ENCODE measurements at regions not wholly inside any gene's neighbourhood (a gene's known extent, or its start where the extent isn't known, plus 50 kb on each side); places are given as distances from the start of the nearest gene placed in this dataset.
A peak's percentile ranks its signal among the peaks of the same experiment; 100 is the strongest.

DNA sequence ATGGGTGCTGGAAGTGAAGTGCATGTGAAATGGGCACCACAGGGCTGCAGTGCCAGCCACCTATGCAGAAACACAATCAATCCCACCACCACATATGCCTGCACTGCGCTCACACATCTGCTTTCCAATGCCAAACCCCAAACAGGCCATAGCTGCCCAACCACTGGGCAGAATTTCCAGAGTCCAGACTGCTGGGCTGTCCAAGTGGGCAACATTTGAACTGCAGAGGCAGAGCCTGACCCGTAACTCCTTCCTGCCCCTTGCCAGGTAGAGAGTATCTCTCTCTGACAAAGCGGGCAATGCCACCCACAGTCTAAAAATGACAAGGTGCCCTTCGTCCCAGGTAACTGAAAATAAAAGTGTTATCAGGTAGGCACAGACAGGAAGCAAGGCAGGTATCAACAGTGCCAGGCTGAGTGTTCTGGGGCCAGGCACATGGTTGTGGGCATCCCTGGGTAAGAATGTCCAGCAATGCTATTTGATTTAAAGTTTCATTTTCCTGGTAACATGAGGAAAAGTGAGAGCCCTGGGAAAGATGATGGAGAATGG, 79.5 kb downstream of the FOXA2 start:
- H3K36me3 ChIP-seq (ENCODE audit: control insufficient read depth in 4 of 4, insufficient read depth in 4 of 4, low read length in 4 of 4): no peaks in the 10 kb centered on the region
- no peaks in the 10 kb centered on the region for H3K4me1 ChIP-seq (ENCODE audit: control insufficient read depth in 5 of 5, insufficient read depth in 5 of 5, low read length in 5 of 5)
- TF ChIP-seq, protein P1, sequence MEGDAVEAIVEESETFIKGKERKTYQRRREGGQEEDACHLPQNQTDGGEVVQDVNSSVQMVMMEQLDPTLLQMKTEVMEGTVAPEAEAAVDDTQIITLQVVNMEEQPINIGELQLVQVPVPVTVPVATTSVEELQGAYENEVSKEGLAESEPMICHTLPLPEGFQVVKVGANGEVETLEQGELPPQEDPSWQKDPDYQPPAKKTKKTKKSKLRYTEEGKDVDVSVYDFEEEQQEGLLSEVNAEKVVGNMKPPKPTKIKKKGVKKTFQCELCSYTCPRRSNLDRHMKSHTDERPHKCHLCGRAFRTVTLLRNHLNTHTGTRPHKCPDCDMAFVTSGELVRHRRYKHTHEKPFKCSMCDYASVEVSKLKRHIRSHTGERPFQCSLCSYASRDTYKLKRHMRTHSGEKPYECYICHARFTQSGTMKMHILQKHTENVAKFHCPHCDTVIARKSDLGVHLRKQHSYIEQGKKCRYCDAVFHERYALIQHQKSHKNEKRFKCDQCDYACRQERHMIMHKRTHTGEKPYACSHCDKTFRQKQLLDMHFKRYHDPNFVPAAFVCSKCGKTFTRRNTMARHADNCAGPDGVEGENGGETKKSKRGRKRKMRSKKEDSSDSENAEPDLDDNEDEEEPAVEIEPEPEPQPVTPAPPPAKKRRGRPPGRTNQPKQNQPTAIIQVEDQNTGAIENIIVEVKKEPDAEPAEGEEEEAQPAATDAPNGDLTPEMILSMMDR (IDR thresholded peaks at IDR 0.05; ENCODE audit: control extremely low read depth, extremely low read depth): no peak
- H3K9ac ChIP-seq (ENCODE audit: insufficient read depth in 1 of 2, low read length in 2 of 2): no peak overlapping the region
- H3K9me3 ChIP-seq (ENCODE audit: control insufficient read depth in 4 of 4, insufficient read depth in 3 of 4, low read length in 3 of 4): no peaks in the 10 kb centered on the region
- WGBS, 2 donors: 82 to 89% methylated on average over 4 of the region's 4 CpGs
- no peaks in the 10 kb centered on the region for H3K27me3 ChIP-seq (ENCODE audit: control insufficient read depth in 3 of 3, insufficient read depth in 3 of 3, low read length in 2 of 3)
- DNase-seq (no peak), ATAC-seq (ENCODE audit: insufficient read depth, low FRiP score) (no peak)
- H3K4me3 ChIP-seq: no peak overlapping the region
- no peak overlapping the region for H3K27ac ChIP-seq (ENCODE audit: low read depth in 1 of 2, low read length in 1 of 2)

DNA sequence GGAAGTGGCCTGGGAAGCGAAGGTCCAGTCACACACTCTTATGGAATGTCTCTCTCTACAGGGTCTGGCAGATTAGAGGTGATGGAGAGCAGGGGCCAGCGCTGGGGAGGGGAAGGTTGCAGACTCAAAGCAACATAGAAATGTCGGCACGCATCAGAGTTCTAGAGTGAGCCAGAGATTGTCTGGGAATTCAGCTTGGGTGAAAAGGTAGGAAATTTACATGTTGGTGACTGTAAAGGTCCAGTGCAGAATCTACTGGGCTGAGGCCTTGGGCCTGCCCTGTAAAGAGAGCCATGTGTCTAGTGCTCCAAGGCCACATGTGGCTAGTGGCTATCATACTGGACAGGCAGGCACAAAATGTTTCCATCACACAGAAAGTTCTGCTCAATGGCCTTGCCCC, 80.8 kb downstream of the FOXA2 start:
- Histone ChIP-seq H3K27ac (ENCODE audit: low read depth in 1 of 2, low read length in 1 of 2) (no peak overlapping the region), H3K4me3 (no peak overlapping the region), H3K27me3 (ENCODE audit: control insufficient read depth in 3 of 3, insufficient read depth in 3 of 3, low read length in 2 of 3) (no peaks in the 10 kb centered on the region), H3K9ac (ENCODE audit: insufficient read depth in 1 of 2, low read length in 2 of 2) (no peak overlapping the region), H3K4me1 (ENCODE audit: control insufficient read depth in 5 of 5, insufficient read depth in 5 of 5, low read length in 5 of 5) (no peaks in the 10 kb centered on the region), H3K36me3 (ENCODE audit: control insufficient read depth in 4 of 4, insufficient read depth in 4 of 4, low read length in 4 of 4) (no peaks in the 10 kb centered on the region), H3K9me3 (ENCODE audit: control insufficient read depth in 4 of 4, insufficient read depth in 3 of 4, low read length in 3 of 4) (no peaks in the 10 kb centered on the region)
- TF ChIP-seq, protein P1 (IDR thresholded peaks at IDR 0.05; ENCODE audit: control extremely low read depth, extremely low read depth): no peak
- DNase-seq: no peak
- WGBS, 2 donors: 89 to 94% methylated on average over 4 of the region's 4 CpGs
- no peak for ATAC-seq (ENCODE audit: insufficient read depth, low FRiP score)

DNA sequence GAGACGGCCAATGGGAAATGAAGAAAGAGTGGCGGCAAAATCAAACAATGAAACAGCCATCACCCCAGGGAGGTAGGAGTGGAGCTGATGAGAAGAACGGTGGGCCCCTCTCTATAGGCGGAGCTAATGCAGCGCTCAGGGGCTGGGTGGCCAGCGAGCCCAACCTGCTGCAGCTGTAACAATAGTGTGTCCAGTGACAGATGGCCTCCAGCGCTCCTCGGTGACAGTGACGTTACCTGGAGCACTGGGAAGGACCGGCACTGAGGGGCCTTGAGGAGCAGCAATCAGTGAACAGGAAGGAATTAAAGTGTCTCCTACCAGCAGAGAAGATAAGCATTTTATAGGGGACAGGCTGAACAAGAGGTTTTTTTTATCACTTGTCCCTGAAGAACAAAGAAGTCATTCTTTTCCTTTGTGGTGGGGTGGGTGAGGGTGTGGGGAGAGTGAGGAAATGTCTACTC, 81.6 kb downstream of the FOXA2 start:
- Histone ChIP-seq H3K4me1 (ENCODE audit: control insufficient read depth in 5 of 5, insufficient read depth in 5 of 5, low read length in 5 of 5) (no peaks in the 10 kb centered on the region), H3K9ac (ENCODE audit: insufficient read depth in 1 of 2, low read length in 2 of 2) (no peak overlapping the region), H3K9me3 (ENCODE audit: control insufficient read depth in 4 of 4, insufficient read depth in 3 of 4, low read length in 3 of 4) (peaks cover 0 to 2% (median 0%) of the 10 kb centered on the region in 4 donors), H3K27me3 (ENCODE audit: control insufficient read depth in 3 of 3, insufficient read depth in 3 of 3, low read length in 2 of 3) (no peaks in the 10 kb centered on the region), H3K4me3 (no peak overlapping the region), H3K27ac (ENCODE audit: low read depth in 1 of 2, low read length in 1 of 2) (no peak overlapping the region), H3K36me3 (ENCODE audit: control insufficient read depth in 4 of 4, insufficient read depth in 4 of 4, low read length in 4 of 4) (no peaks in the 10 kb centered on the region)
- WGBS, 2 donors: 66% methylated on average over 10 of the region's 10 CpGs
- ATAC-seq (ENCODE audit: insufficient read depth, low FRiP score) (no peak), DNase-seq (peak in 1 of 3 donors; percentile 9)
- TF ChIP-seq, protein P1 (IDR thresholded peaks at IDR 0.05; ENCODE audit: control extremely low read depth, extremely low read depth): no peak
